Activated CD4-positive, alpha-beta T cell treated with anti-CD3 and anti-CD28 coated beads, Interleukin-2, amount 10 ng/mL, durations not matched to agents 24 days and 14 days (primary cell): ENCODE measurements at regions not wholly inside any gene's neighbourhood (a gene's known extent, or its start where the extent isn't known, plus 50 kb on each side); places are given as distances from the start of the nearest gene placed in this dataset.

ENCODE experiments used
- DNase-seq: peaks from one replicate; pipeline ENCODE4 v3.0.0; 2022
- H3K27ac Mint-ChIP-seq: one replicate; pipeline ENCODE4 v1.8.0; 2022; ENCODE audit warnings: mild to moderate bottlenecking, mixed read lengths
- H3K27me3 Mint-ChIP-seq: one replicate; pipeline ENCODE4 v1.8.0; 2022; ENCODE audit warnings: mixed read lengths
- H3K36me3 Mint-ChIP-seq: one replicate; pipeline ENCODE4 v1.8.0; 2022; ENCODE audit warnings: low read depth, mild to moderate bottlenecking, mixed read lengths
- H3K4me1 Mint-ChIP-seq: one replicate; pipeline ENCODE4 v1.8.0; 2021; ENCODE audit warnings: mixed read lengths
- H3K4me3 Mint-ChIP-seq: one replicate; pipeline ENCODE4 v1.8.0; 2022; ENCODE audit warnings: mild to moderate bottlenecking, moderate library complexity, mixed read lengths
- H3K9me3 Mint-ChIP-seq: one replicate; pipeline ENCODE4 v1.8.0; 2021; ENCODE audit warnings: mixed read lengths
- intact Hi-C: fragments of 100-400 bp; cut with micrococcal nuclease; formaldehyde crosslinking; loops from one replicate; pipeline ENCODE4 v1.15.1; 2023

- H3K27ac Mint-ChIP-seq: no peak overlapping the region
- H3K4me1 Mint-ChIP-seq: no peaks in the 10 kb centered on the region
- no peak overlapping the region for H3K4me3 Mint-ChIP-seq
- no peaks in the 10 kb centered on the region for H3K36me3 Mint-ChIP-seq
- no peaks in the 10 kb centered on the region for H3K27me3 Mint-ChIP-seq
- DNase-seq: no peak
- H3K9me3 Mint-ChIP-seq: no peaks in the 10 kb centered on the region
- intact Hi-C loops: no loop called here
These were observed 569.0 kb upstream of the ADGRL2 start for GRCh38 chr1:81231729-81232038.

- Mint-ChIP-seq H3K27ac (no peak overlapping the region), H3K4me3 (no peak overlapping the region), H3K9me3 (no peaks in the 10 kb centered on the region), H3K27me3 (no peaks in the 10 kb centered on the region), H3K4me1 (no peaks in the 10 kb centered on the region), H3K36me3 (no peaks in the 10 kb centered on the region)
- no peak for DNase-seq
- intact Hi-C loops: no loop called here
These were observed 569.6 kb upstream of the ADGRL2 start for GRCh38 chr1:81230983-81231728.

- H3K9me3 Mint-ChIP-seq: no peaks in the 10 kb centered on the region
These were observed 571.8 kb upstream of the ADGRL2 start for GRCh38 chr1:81228926-81229325.

GRCh38 chr1:81226603-81226928 is 574.2 kb upstream of the ADGRL2 start:
- Mint-ChIP-seq H3K9me3 (no peaks in the 10 kb centered on the region), H3K4me1 (no peaks in the 10 kb centered on the region), H3K36me3 (no peaks in the 10 kb centered on the region), H3K27me3 (no peaks in the 10 kb centered on the region), H3K4me3 (no peak overlapping the region), H3K27ac (no peak overlapping the region)
- intact Hi-C loops: no loop called here
- DNase-seq: no peak

More at GRCh38 chr1:81228926-81229325, 571.8 kb upstream of the ADGRL2 start:
- DNase-seq: no peak
- no peak overlapping the region for H3K4me3 Mint-ChIP-seq
- H3K36me3 Mint-ChIP-seq: no peaks in the 10 kb centered on the region
- no peaks in the 10 kb centered on the region for H3K4me1 Mint-ChIP-seq
- H3K27ac Mint-ChIP-seq: no peak overlapping the region
- intact Hi-C loops: no loop called here
- no peaks in the 10 kb centered on the region for H3K27me3 Mint-ChIP-seq

- H3K4me3 Mint-ChIP-seq: no peak overlapping the region
- no peaks in the 10 kb centered on the region for H3K27me3 Mint-ChIP-seq
- no peaks in the 10 kb centered on the region for H3K36me3 Mint-ChIP-seq
- H3K27ac Mint-ChIP-seq: no peak overlapping the region
- no peak for DNase-seq
- intact Hi-C loops: no loop called here
- no peaks in the 10 kb centered on the region for H3K4me1 Mint-ChIP-seq
- no peaks in the 10 kb centered on the region for H3K9me3 Mint-ChIP-seq
These were observed 574.7 kb upstream of the ADGRL2 start for GRCh38 chr1:81225789-81226602.

GRCh38 chr1:81224222-81224621 is 576.5 kb upstream of the ADGRL2 start:
- no peaks in the 10 kb centered on the region for H3K36me3 Mint-ChIP-seq
- intact Hi-C loops: no loop called here

GRCh38 chr1:81221564-81221963 is 579.2 kb upstream of the ADGRL2 start:
- no peaks in the 10 kb centered on the region for H3K36me3 Mint-ChIP-seq
- H3K27me3 Mint-ChIP-seq: no peaks in the 10 kb centered on the region
- no peaks in the 10 kb centered on the region for H3K4me1 Mint-ChIP-seq
- no peak overlapping the region for H3K4me3 Mint-ChIP-seq
- no peak for DNase-seq
- no peak overlapping the region for H3K27ac Mint-ChIP-seq
- intact Hi-C loops: no loop called here
- no peaks in the 10 kb centered on the region for H3K9me3 Mint-ChIP-seq

More at GRCh38 chr1:81224222-81224621, 576.5 kb upstream of the ADGRL2 start:
- H3K4me1 Mint-ChIP-seq: no peaks in the 10 kb centered on the region
- H3K4me3 Mint-ChIP-seq: no peak overlapping the region
- DNase-seq: no peak
- no peaks in the 10 kb centered on the region for H3K9me3 Mint-ChIP-seq
- H3K27ac Mint-ChIP-seq: no peak overlapping the region
- no peaks in the 10 kb centered on the region for H3K27me3 Mint-ChIP-seq

- no peak overlapping the region for H3K4me3 Mint-ChIP-seq
- H3K36me3 Mint-ChIP-seq: no peaks in the 10 kb centered on the region
- H3K27me3 Mint-ChIP-seq: no peaks in the 10 kb centered on the region
- intact Hi-C loops: no loop called here
- DNase-seq: no peak
- no peaks in the 10 kb centered on the region for H3K9me3 Mint-ChIP-seq
- H3K27ac Mint-ChIP-seq: no peak overlapping the region
- no peaks in the 10 kb centered on the region for H3K4me1 Mint-ChIP-seq
These were observed 580.1 kb upstream of the ADGRL2 start for GRCh38 chr1:81220614-81221071.

- no peak overlapping the region for H3K4me3 Mint-ChIP-seq
- no peaks in the 10 kb centered on the region for H3K27me3 Mint-ChIP-seq
These were observed 583.7 kb upstream of the ADGRL2 start for GRCh38 chr1:81217058-81217457.

GRCh38 chr1:81213279-81213678 is 587.5 kb upstream of the ADGRL2 start:
- Mint-ChIP-seq H3K27ac (no peak overlapping the region), H3K36me3 (no peaks in the 10 kb centered on the region), H3K9me3 (no peaks in the 10 kb centered on the region), H3K27me3 (no peaks in the 10 kb centered on the region), H3K4me3 (no peak overlapping the region), H3K4me1 (no peaks in the 10 kb centered on the region)
- no peak for DNase-seq
- intact Hi-C loops: no loop called here

More at GRCh38 chr1:81217058-81217457, 583.7 kb upstream of the ADGRL2 start:
- intact Hi-C loops: no loop called here
- H3K9me3 Mint-ChIP-seq: no peaks in the 10 kb centered on the region
- DNase-seq: no peak
- H3K36me3 Mint-ChIP-seq: no peaks in the 10 kb centered on the region
- no peak overlapping the region for H3K27ac Mint-ChIP-seq
- no peaks in the 10 kb centered on the region for H3K4me1 Mint-ChIP-seq

GRCh38 chr1:81209461-81209860 is 591.3 kb upstream of the ADGRL2 start:
- Mint-ChIP-seq H3K9me3 (no peaks in the 10 kb centered on the region), H3K4me1 (no peaks in the 10 kb centered on the region), H3K4me3 (no peak overlapping the region), H3K36me3 (no peaks in the 10 kb centered on the region), H3K27me3 (no peaks in the 10 kb centered on the region), H3K27ac (no peak overlapping the region)
- intact Hi-C loops: no loop called here
- no peak for DNase-seq

- H3K9me3 Mint-ChIP-seq: no peaks in the 10 kb centered on the region
- no peak overlapping the region for H3K27ac Mint-ChIP-seq
- H3K4me3 Mint-ChIP-seq: no peak overlapping the region
- intact Hi-C loops: no loop called here
- no peak for DNase-seq
- H3K27me3 Mint-ChIP-seq: no peaks in the 10 kb centered on the region
- no peaks in the 10 kb centered on the region for H3K36me3 Mint-ChIP-seq
- no peaks in the 10 kb centered on the region for H3K4me1 Mint-ChIP-seq
These were observed 592.3 kb upstream of the ADGRL2 start for GRCh38 chr1:81208441-81208840.

- H3K4me1 Mint-ChIP-seq: no peaks in the 10 kb centered on the region
- intact Hi-C loops: no loop called here
- H3K27ac Mint-ChIP-seq: no peak overlapping the region
- H3K36me3 Mint-ChIP-seq: no peaks in the 10 kb centered on the region
- no peak overlapping the region for H3K4me3 Mint-ChIP-seq
- no peak for DNase-seq
- no peaks in the 10 kb centered on the region for H3K9me3 Mint-ChIP-seq
- no peaks in the 10 kb centered on the region for H3K27me3 Mint-ChIP-seq
These were observed 594.8 kb upstream of the ADGRL2 start for GRCh38 chr1:81205956-81206355.

GRCh38 chr1:81201779-81202178 is 599.0 kb upstream of the ADGRL2 start:
- H3K27ac Mint-ChIP-seq: no peak overlapping the region
- intact Hi-C loops: no loop called here
- H3K4me3 Mint-ChIP-seq: no peak overlapping the region
- no peaks in the 10 kb centered on the region for H3K4me1 Mint-ChIP-seq
- no peak for DNase-seq
- H3K27me3 Mint-ChIP-seq: no peaks in the 10 kb centered on the region
- H3K9me3 Mint-ChIP-seq: no peaks in the 10 kb centered on the region
- H3K36me3 Mint-ChIP-seq: no peaks in the 10 kb centered on the region
